ENCODE measurements at regions not wholly inside any gene's neighbourhood (a gene's known extent, or its start where the extent isn't known, plus 50 kb on each side); places are given as distances from the start of the nearest gene placed in this dataset.
"Not testable (repeated sequence)": the region's sequence is repeated elsewhere in the genome, so short reads cannot be mapped to it uniquely, and the experiment has no call there.

DNA sequence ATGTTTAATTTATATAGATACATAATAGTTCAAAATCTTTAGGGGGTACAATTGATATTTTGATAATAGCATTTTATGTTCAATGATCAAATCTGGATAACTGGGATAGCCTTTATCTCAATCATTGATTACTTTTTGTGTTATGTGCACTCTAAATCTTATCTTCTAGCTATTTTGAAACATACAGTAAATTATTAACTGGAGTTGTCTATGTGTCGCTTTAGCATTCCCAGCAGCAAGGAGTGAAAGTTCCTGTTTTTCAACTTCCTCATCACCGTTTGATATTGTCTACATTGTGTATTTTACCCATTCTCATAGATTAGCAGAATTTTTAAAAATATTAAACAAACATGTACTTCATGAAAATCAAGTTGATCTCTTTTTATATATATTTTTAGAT is 1207.4 kb downstream of the TMEM121 start:
- Histone ChIP-seq H2AFZ (ENCODE audit: low read length) (no peak overlapping the region), H4K20me1 (ENCODE audit: control insufficient read depth, extremely low read depth, insufficient read depth, low read length) (no peaks in the 10 kb centered on the region), H3K27ac (ENCODE audit: insufficient read depth, low read length) (no peak overlapping the region), H3K4me1 (ENCODE audit: control insufficient read depth, extremely low read depth, insufficient read depth, low read length) (no peaks in the 10 kb centered on the region), H3K79me2 (ENCODE audit: control insufficient read depth, insufficient read depth, low read length) (no peaks in the 10 kb centered on the region), H3K4me2 (ENCODE audit: extremely low read depth, insufficient read depth, low read length) (no peak overlapping the region), H3K9ac (ENCODE audit: insufficient read depth, low read length) (no peak overlapping the region), H3K36me3 (ENCODE audit: control insufficient read depth, insufficient read depth, low read length) (no peaks in the 10 kb centered on the region), H3K27me3 (ENCODE audit: control insufficient read depth, insufficient read depth, low read length) (no peaks in the 10 kb centered on the region), H3K9me3 (ENCODE audit: control insufficient read depth, insufficient read depth, low read depth, low read length) (no peaks in the 10 kb centered on the region), H3K4me3 (replicated peaks in 1 of 4; ENCODE audit: control extremely low read depth in 1 of 4, insufficient read depth in 1 of 4, low read depth in 3 of 4, low read length in 4 of 4) (no peak overlapping the region)
- TF ChIP-seq, protein P1, sequence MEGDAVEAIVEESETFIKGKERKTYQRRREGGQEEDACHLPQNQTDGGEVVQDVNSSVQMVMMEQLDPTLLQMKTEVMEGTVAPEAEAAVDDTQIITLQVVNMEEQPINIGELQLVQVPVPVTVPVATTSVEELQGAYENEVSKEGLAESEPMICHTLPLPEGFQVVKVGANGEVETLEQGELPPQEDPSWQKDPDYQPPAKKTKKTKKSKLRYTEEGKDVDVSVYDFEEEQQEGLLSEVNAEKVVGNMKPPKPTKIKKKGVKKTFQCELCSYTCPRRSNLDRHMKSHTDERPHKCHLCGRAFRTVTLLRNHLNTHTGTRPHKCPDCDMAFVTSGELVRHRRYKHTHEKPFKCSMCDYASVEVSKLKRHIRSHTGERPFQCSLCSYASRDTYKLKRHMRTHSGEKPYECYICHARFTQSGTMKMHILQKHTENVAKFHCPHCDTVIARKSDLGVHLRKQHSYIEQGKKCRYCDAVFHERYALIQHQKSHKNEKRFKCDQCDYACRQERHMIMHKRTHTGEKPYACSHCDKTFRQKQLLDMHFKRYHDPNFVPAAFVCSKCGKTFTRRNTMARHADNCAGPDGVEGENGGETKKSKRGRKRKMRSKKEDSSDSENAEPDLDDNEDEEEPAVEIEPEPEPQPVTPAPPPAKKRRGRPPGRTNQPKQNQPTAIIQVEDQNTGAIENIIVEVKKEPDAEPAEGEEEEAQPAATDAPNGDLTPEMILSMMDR (conservative IDR thresholded peaks at IDR 0.05 in 1 of 2, IDR thresholded peaks at IDR 0.05 in 1 of 2; ENCODE audit: low read depth in 1 of 2, low read length in 2 of 2): no peak
- TF ChIP-seq EZH2 (IDR thresholded peaks at IDR 0.05; ENCODE audit: low read length, missing control alignments): no peak
- no peak for DNase-seq (ENCODE audit: low read depth in 2 of 2)

DNA sequence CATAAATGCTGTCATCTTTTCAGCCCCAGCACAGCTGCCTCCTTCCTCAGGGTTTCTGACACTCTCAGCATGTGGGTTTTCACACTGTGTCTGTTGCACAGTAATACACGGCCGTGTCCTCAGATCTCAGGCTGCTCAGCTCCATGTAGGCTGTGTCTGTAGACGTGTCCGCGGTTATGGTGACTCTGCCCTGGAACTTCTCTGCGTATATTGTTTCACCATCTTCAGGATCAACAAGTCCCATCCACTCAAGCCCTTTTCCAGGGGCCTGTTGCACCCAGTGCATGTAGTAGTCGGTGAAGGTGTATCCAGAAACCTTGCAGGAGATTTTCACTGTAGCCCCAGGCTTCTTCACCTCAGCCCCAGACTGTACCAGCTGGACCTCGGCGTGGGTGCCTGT is 1210.6 kb downstream of the TMEM121 start:
- Histone ChIP-seq H3K4me3 (replicated peaks in 1 of 4; ENCODE audit: control extremely low read depth in 1 of 4, insufficient read depth in 1 of 4, low read depth in 3 of 4, low read length in 4 of 4) (no peak overlapping the region), H3K4me1 (ENCODE audit: control insufficient read depth, extremely low read depth, insufficient read depth, low read length) (no peaks in the 10 kb centered on the region), H3K9ac (ENCODE audit: insufficient read depth, low read length) (no peak overlapping the region), H3K4me2 (ENCODE audit: extremely low read depth, insufficient read depth, low read length) (no peak overlapping the region), H4K20me1 (ENCODE audit: control insufficient read depth, extremely low read depth, insufficient read depth, low read length) (no peaks in the 10 kb centered on the region), H3K9me3 (ENCODE audit: control insufficient read depth, insufficient read depth, low read depth, low read length) (no peaks in the 10 kb centered on the region), H3K27ac (ENCODE audit: insufficient read depth, low read length) (no peak overlapping the region), H3K79me2 (ENCODE audit: control insufficient read depth, insufficient read depth, low read length) (no peaks in the 10 kb centered on the region), H3K27me3 (ENCODE audit: control insufficient read depth, insufficient read depth, low read length) (no peaks in the 10 kb centered on the region), H2AFZ (ENCODE audit: low read length) (no peak overlapping the region), H3K36me3 (ENCODE audit: control insufficient read depth, insufficient read depth, low read length) (no peaks in the 10 kb centered on the region)
- TF ChIP-seq, protein P1 (conservative IDR thresholded peaks at IDR 0.05 in 1 of 2, IDR thresholded peaks at IDR 0.05 in 1 of 2; ENCODE audit: low read depth in 1 of 2, low read length in 2 of 2): no peak
- no peak for TF ChIP-seq EZH2 (IDR thresholded peaks at IDR 0.05; ENCODE audit: low read length, missing control alignments)
- no peak for DNase-seq (ENCODE audit: low read depth in 2 of 2)

DNA sequence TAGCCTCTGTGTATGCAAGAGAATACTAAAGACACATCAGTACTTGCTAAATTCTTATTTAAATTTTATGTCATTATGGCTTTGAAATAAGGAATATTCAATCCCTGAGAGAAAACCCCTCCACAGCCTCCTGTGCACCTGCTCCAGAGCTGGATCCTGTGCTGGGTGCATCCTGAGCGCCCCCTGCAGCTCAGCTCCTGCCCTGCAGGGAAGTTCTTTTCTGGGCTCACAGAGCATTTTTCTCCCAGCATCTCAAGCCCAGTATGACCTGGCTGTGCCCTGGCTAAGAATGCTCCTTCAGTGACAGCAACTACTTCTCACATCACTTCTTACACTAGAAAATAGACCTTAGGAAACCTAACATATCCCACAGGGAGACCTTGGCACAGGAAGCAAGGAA is 1211.7 kb downstream of the TMEM121 start:
- Histone ChIP-seq H3K36me3 (ENCODE audit: control insufficient read depth, insufficient read depth, low read length) (no peaks in the 10 kb centered on the region), H2AFZ (ENCODE audit: low read length) (no peak overlapping the region), H3K79me2 (ENCODE audit: control insufficient read depth, insufficient read depth, low read length) (no peaks in the 10 kb centered on the region), H3K4me2 (ENCODE audit: extremely low read depth, insufficient read depth, low read length) (no peak overlapping the region), H3K4me3 (replicated peaks in 1 of 4; ENCODE audit: control extremely low read depth in 1 of 4, insufficient read depth in 1 of 4, low read depth in 3 of 4, low read length in 4 of 4) (no peak overlapping the region), H3K27ac (ENCODE audit: insufficient read depth, low read length) (no peak overlapping the region), H3K9me3 (ENCODE audit: control insufficient read depth, insufficient read depth, low read depth, low read length) (no peaks in the 10 kb centered on the region), H3K9ac (ENCODE audit: insufficient read depth, low read length) (no peak overlapping the region), H3K27me3 (ENCODE audit: control insufficient read depth, insufficient read depth, low read length) (no peaks in the 10 kb centered on the region), H3K4me1 (ENCODE audit: control insufficient read depth, extremely low read depth, insufficient read depth, low read length) (no peaks in the 10 kb centered on the region), H4K20me1 (ENCODE audit: control insufficient read depth, extremely low read depth, insufficient read depth, low read length) (no peaks in the 10 kb centered on the region)
- TF ChIP-seq, protein P1 (conservative IDR thresholded peaks at IDR 0.05 in 1 of 2, IDR thresholded peaks at IDR 0.05 in 1 of 2; ENCODE audit: low read depth in 1 of 2, low read length in 2 of 2): no peak
- no peak for TF ChIP-seq EZH2 (IDR thresholded peaks at IDR 0.05; ENCODE audit: low read length, missing control alignments)
- DNase-seq (ENCODE audit: low read depth in 2 of 2): no peak

DNA sequence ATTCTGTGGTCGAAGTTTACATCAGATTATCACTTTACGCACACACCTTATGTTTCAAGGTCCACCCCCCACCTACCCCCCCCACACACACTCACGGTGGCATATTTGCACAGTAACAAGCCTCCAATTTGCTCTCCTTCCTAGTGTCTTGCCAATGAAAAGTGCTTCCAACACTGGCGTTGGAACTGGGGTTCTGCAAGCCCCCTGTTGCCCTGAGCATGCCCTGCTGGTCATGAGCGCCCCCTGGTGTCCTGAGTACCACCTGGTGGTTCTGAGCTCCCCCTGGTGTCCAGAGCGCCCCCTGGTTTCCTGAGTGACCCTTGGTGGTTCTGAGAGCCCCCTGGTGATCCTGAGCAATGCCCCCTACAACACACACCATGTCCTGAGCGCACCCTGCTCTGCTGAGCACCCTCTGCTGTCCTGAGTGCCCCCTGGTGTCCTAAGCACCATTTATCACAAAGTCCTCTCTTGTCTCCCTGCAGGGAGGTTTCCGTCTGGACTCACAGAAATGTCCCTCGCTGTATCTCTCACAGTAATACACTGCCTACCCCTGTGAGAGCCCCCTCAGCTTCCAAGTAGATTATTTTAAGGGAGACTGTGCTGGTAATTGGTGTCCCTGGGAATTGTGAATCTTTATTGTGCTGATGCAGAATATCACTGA is 1212.3 kb downstream of the TMEM121 start:
- H4K20me1 ChIP-seq (ENCODE audit: control insufficient read depth, extremely low read depth, insufficient read depth, low read length); H2AFZ ChIP-seq (ENCODE audit: low read length); H3K9me3 ChIP-seq (ENCODE audit: control insufficient read depth, insufficient read depth, low read depth, low read length); H3K27ac ChIP-seq (ENCODE audit: insufficient read depth, low read length); H3K4me2 ChIP-seq (ENCODE audit: extremely low read depth, insufficient read depth, low read length); H3K79me2 ChIP-seq (ENCODE audit: control insufficient read depth, insufficient read depth, low read length); H3K4me1 ChIP-seq (ENCODE audit: control insufficient read depth, extremely low read depth, insufficient read depth, low read length); H3K27me3 ChIP-seq (ENCODE audit: control insufficient read depth, insufficient read depth, low read length); H3K36me3 ChIP-seq (ENCODE audit: control insufficient read depth, insufficient read depth, low read length); H3K9ac ChIP-seq (ENCODE audit: insufficient read depth, low read length); DNase-seq (ENCODE audit: low read depth in 2 of 2); H3K4me3 ChIP-seq (replicated peaks in 1 of 4; ENCODE audit: control extremely low read depth in 1 of 4, insufficient read depth in 1 of 4, low read depth in 3 of 4, low read length in 4 of 4): not testable (repeated sequence)
